ENCODE measurements at regions not wholly inside any gene's neighbourhood (a gene's known extent, or its start where the extent isn't known, plus 50 kb on each side); places are given as distances from the start of the nearest gene placed in this dataset.

- no peak for DNase-seq (ENCODE audit: low spot score)
- H3K4me2 ChIP-seq, result no peak overlapping the region
- H3K79me2 ChIP-seq (replicated peaks; ENCODE audit: insufficient read depth), result no peaks in the 10 kb centered on the region
- TF ChIP-seq REST (IDR thresholded peaks at IDR 0.05; ENCODE audit: unreplicated experiment) (no peak), CTCF (conservative IDR thresholded peaks at IDR 0.05; ENCODE audit: low read depth in 2 of 2) (no peak), POLR2AphosphoS5 (IDR thresholded peaks at IDR 0.05; ENCODE audit: low read depth) (no peak), EZH2 (IDR thresholded peaks at IDR 0.05; ENCODE audit: low read depth, unreplicated experiment) (no peak), ZNF114 (CRISPR knock-in tag; IDR thresholded peaks at IDR 0.05) (no peak), CREB1 (CRISPR knock-in tag; IDR thresholded peaks at IDR 0.05; ENCODE audit: low read depth) (no peak), STAT1 (IDR thresholded peaks at IDR 0.05; ENCODE audit: unreplicated experiment) (no peak)
- no peak overlapping the region for H3K4me3 ChIP-seq
- peaks cover 33% of the 10 kb centered on the region for H3K27me3 ChIP-seq (ENCODE audit: insufficient read depth)
- no peaks in the 10 kb centered on the region for H3K36me3 ChIP-seq (ENCODE audit: insufficient read depth)
- Mint-ChIP-seq H3K9me3 (no peaks in the 10 kb centered on the region), H3K27ac (no peak overlapping the region), H3K4me1 (no peaks in the 10 kb centered on the region), H3K36me3 (ENCODE audit: low read depth) (no peaks in the 10 kb centered on the region), H3K27me3 (ENCODE audit: insufficient read depth, low read depth, poor library complexity) (peaks cover 25% of the 10 kb centered on the region), H3K4me3 (no peak overlapping the region)
- H3K4me1 ChIP-seq (ENCODE audit: insufficient read depth), result no peaks in the 10 kb centered on the region
- H4K20me1 ChIP-seq (replicated peaks; ENCODE audit: insufficient read depth), result no peaks in the 10 kb centered on the region
- ATAC-seq, result no peak
- H3K27ac ChIP-seq (ENCODE audit: low read depth), result no peak overlapping the region
- H3K9me2 ChIP-seq (ENCODE audit: insufficient read depth), result no peaks in the 10 kb centered on the region
- no peaks in the 10 kb centered on the region for H3F3A ChIP-seq (replicated peaks; ENCODE audit: low read depth)
- H2AFZ ChIP-seq, result no peak overlapping the region
These were observed 449.3 kb upstream of the THRB start for GRCh38 chr3:24943961-24944360.

GRCh38 chr3:24944805-24945520, 450.3 kb upstream of the THRB start:
- Mint-ChIP-seq H3K27ac (no peak overlapping the region), H3K4me3 (no peak overlapping the region), H3K9me3 (no peaks in the 10 kb centered on the region), H3K27me3 (ENCODE audit: insufficient read depth, low read depth, poor library complexity) (peaks cover 34% of the 10 kb centered on the region), H3K4me1 (no peaks in the 10 kb centered on the region), H3K36me3 (ENCODE audit: low read depth) (no peaks in the 10 kb centered on the region)
- no peaks in the 10 kb centered on the region for H3K4me1 ChIP-seq (ENCODE audit: insufficient read depth)
- H4K20me1 ChIP-seq (replicated peaks; ENCODE audit: insufficient read depth), result no peaks in the 10 kb centered on the region
- H3K4me3 ChIP-seq, result no peak overlapping the region
- DNase-seq (ENCODE audit: low spot score) (no peak), ATAC-seq (no peak)
- H2AFZ ChIP-seq, result no peak overlapping the region
- no peak overlapping the region for H3K4me2 ChIP-seq
- H3K27ac ChIP-seq (ENCODE audit: low read depth), result no peak overlapping the region
- no peaks in the 10 kb centered on the region for H3F3A ChIP-seq (replicated peaks; ENCODE audit: low read depth)
- H3K79me2 ChIP-seq (replicated peaks; ENCODE audit: insufficient read depth), result no peaks in the 10 kb centered on the region
- H3K27me3 ChIP-seq (ENCODE audit: insufficient read depth), result peaks cover 43% of the 10 kb centered on the region
- no peaks in the 10 kb centered on the region for H3K36me3 ChIP-seq (ENCODE audit: insufficient read depth)
- no peaks in the 10 kb centered on the region for H3K9me2 ChIP-seq (ENCODE audit: insufficient read depth)
- TF ChIP-seq NANOG (IDR thresholded peaks at IDR 0.05; ENCODE audit: borderline replicate concordance) (no peak), ZNF331 (CRISPR knock-in tag; IDR thresholded peaks at IDR 0.05; ENCODE audit: low read depth) (no peak), REST (IDR thresholded peaks at IDR 0.05; ENCODE audit: unreplicated experiment) (no peak), ZNF114 (CRISPR knock-in tag; IDR thresholded peaks at IDR 0.05) (no peak), EZH2 (IDR thresholded peaks at IDR 0.05; ENCODE audit: low read depth, unreplicated experiment) (no peak), STAT1 (IDR thresholded peaks at IDR 0.05; ENCODE audit: unreplicated experiment) (no peak), CTCF (conservative IDR thresholded peaks at IDR 0.05; ENCODE audit: low read depth in 2 of 2) (no peak), EZH2phosphoT487 (IDR thresholded peaks at IDR 0.05; ENCODE audit: unreplicated experiment) (no peak)
